Vagina (tissue), 2 donors: ENCODE measurements at regions not wholly inside any gene's neighbourhood (a gene's known extent, or its start where the extent isn't known, plus 50 kb on each side); places are given as distances from the start of the nearest gene placed in this dataset.
A peak's percentile ranks its signal among the peaks of the same experiment; 100 is the strongest.

ENCODE experiments used
- DNase-seq, 2 donors: peaks; one replicate each; pipeline ENCODE4 v3.0.0-alpha.2; 2017; ENCODE audit errors: extremely low spot score in 2 of 2
- H3K27ac ChIP-seq: fragments of 200-600 bp; sonication (generic); one replicate; pipeline ENCODE4 v1.5.1; 2019
- H3K27me3 ChIP-seq: fragments of 200-600 bp; sonication (generic); one replicate; pipeline ENCODE4 v1.5.1; 2019
- H3K36me3 ChIP-seq, 2 donors: fragments of 200-600 bp; sonication (generic); one replicate each; pipeline ENCODE4 v1.5.1; 2017 to 2019
- H3K4me1 ChIP-seq: fragments of 200-600 bp; sonication (generic); one replicate; pipeline ENCODE4 v1.5.1; 2019
- H3K4me3 ChIP-seq, 2 donors: fragments of 200-600 bp; sonication (generic); 1 replicate in 1 of 2; 2 replicates in 1 of 2; pipeline ENCODE4 v1.5.1; 2016 to 2019
- H3K9me3 ChIP-seq: fragments of 200-600 bp; sonication (generic); one replicate; pipeline ENCODE4 v1.5.1; 2019
- POLR2A ChIP-seq, 2 donors: fragments of 450-650 bp; IDR thresholded peaks; one replicate each; pipeline ENCODE4 v1.6.1; 2017; ENCODE audit warnings: antibody characterized with exemption in 2 of 2, mild to moderate bottlenecking in 2 of 2, moderate library complexity in 2 of 2
- POLR2AphosphoS5 ChIP-seq, 2 donors: sonication (generic); formaldehyde crosslinking; IDR thresholded peaks; one replicate each; pipeline ENCODE4 v1.9.0; 2017; ENCODE audit warnings: antibody characterized with exemption in 2 of 2, mild to moderate bottlenecking in 2 of 2, low read depth in 1 of 2; ENCODE audit not compliant: insufficient read depth in 1 of 2
- intact Hi-C: fragments of 100-400 bp; cut with DNase I; formaldehyde crosslinking; loops from one replicate; pipeline ENCODE4 v1.15.1; 2023
- TF ChIP-seq, protein P1 (sequence below), 3 experiments: fragments of 450-650 bp in 2 of 3; fragments of 200-600 bp in 1 of 3; sonication (generic) in 1 of 3; IDR thresholded peaks; one replicate each; pipeline ENCODE4 v1.5.1; 2017 to 2019; ENCODE audit warnings: antibody characterized with exemption in 3 of 3, mild to moderate bottlenecking in 2 of 3, moderate library complexity in 2 of 3

DNA sequence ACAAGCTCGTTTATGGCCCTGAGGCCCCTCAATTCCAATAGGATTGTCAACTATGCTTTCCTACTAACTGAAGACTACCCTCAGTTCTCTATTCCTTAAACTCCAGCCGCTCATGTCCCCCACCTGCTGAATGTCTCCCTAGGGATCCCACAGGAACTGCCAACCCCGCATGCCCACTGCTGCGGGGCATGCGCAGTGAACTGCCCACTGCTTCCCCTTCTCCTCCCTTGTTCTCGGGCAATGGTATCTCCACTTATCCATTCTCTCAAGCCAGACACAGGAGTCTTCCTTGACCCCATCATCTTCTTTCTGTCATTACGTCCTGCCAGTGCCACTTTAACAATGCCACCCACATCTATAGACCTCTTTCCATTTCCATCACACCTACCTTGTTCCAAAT lies 90.0 kb downstream of the FGF18 start:
- intact Hi-C loops, result no loop called here
- no peak for TF ChIP-seq POLR2AphosphoS5 (IDR thresholded peaks at IDR 0.05; ENCODE audit: insufficient read depth in 1 of 2, low read depth in 1 of 2)
- TF ChIP-seq, protein P1, sequence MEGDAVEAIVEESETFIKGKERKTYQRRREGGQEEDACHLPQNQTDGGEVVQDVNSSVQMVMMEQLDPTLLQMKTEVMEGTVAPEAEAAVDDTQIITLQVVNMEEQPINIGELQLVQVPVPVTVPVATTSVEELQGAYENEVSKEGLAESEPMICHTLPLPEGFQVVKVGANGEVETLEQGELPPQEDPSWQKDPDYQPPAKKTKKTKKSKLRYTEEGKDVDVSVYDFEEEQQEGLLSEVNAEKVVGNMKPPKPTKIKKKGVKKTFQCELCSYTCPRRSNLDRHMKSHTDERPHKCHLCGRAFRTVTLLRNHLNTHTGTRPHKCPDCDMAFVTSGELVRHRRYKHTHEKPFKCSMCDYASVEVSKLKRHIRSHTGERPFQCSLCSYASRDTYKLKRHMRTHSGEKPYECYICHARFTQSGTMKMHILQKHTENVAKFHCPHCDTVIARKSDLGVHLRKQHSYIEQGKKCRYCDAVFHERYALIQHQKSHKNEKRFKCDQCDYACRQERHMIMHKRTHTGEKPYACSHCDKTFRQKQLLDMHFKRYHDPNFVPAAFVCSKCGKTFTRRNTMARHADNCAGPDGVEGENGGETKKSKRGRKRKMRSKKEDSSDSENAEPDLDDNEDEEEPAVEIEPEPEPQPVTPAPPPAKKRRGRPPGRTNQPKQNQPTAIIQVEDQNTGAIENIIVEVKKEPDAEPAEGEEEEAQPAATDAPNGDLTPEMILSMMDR (IDR thresholded peaks at IDR 0.05), result no peak
- no peak for TF ChIP-seq POLR2A (IDR thresholded peaks at IDR 0.05)
- H3K27ac ChIP-seq, result no peak overlapping the region

DNA sequence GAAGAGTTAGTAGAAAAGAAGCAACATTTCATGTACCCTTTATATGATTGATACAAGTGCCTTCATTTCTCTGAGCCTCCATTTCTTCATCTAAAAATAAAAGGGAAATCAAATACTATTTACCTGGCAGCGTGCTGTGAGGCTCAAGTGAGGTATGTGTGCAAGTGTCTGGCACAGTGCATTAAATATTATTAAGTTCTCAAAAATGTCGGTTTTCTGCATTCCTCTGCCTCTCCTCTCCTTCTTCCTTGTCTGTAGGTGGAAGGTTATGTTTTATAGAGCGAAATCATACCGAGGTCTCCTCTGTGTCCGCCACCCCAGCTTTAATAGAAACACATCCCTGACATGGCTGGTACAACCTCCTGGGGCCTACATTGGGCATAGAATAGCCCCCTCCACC lies 93.0 kb downstream of the FGF18 start:
- no peak overlapping the region for H3K27ac ChIP-seq
- no peaks in the 10 kb centered on the region for H3K27me3 ChIP-seq
- no peak for DNase-seq
- H3K4me3 ChIP-seq, result no peak overlapping the region
- TF ChIP-seq, protein P1 (IDR thresholded peaks at IDR 0.05), result no peak
- TF ChIP-seq POLR2AphosphoS5 (IDR thresholded peaks at IDR 0.05; ENCODE audit: insufficient read depth in 1 of 2, low read depth in 1 of 2), result no peak
- TF ChIP-seq POLR2A (IDR thresholded peaks at IDR 0.05), result no peak
- no peaks in the 10 kb centered on the region for H3K36me3 ChIP-seq
- no peaks in the 10 kb centered on the region for H3K4me1 ChIP-seq
- intact Hi-C loops, result no loop called here
- no peaks in the 10 kb centered on the region for H3K9me3 ChIP-seq

More for the DNA sequence above, 90.0 kb downstream of the FGF18 start:
- Histone ChIP-seq H3K4me3 (no peak overlapping the region), H3K27me3 (no peaks in the 10 kb centered on the region), H3K4me1 (no peaks in the 10 kb centered on the region), H3K9me3 (no peaks in the 10 kb centered on the region), H3K36me3 (no peaks in the 10 kb centered on the region)
- no peak for DNase-seq

DNA sequence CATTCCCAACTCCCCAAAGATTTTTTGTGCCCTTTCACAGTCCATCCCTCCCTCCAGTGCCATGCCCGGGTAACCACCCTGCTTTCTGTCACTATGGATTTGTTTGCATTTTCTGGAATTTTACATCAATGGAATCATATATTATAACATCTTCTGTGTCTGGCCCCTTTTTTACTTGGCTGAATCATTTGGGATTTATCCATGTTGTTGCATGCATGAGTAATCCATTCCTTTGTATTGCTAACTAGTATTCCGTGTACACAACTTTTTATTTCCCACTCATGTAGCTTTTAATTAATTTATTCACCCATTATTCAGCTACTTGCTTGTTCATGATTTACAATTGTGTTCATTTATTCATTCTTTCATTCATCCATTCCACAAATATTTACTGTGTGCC lies 94.1 kb downstream of the FGF18 start:
- TF ChIP-seq, protein P1 (IDR thresholded peaks at IDR 0.05), result no peak
- TF ChIP-seq POLR2AphosphoS5 (IDR thresholded peaks at IDR 0.05; ENCODE audit: insufficient read depth in 1 of 2, low read depth in 1 of 2) (no peak), POLR2A (IDR thresholded peaks at IDR 0.05) (no peak)
- H3K27ac ChIP-seq, result no peak overlapping the region
- no peaks in the 10 kb centered on the region for H3K36me3 ChIP-seq
- DNase-seq, result no peak
- no peak overlapping the region for H3K4me3 ChIP-seq
- H3K27me3 ChIP-seq, result no peaks in the 10 kb centered on the region
- no peaks in the 10 kb centered on the region for H3K9me3 ChIP-seq
- H3K4me1 ChIP-seq, result no peaks in the 10 kb centered on the region
- intact Hi-C loops, result no loop called here

DNA sequence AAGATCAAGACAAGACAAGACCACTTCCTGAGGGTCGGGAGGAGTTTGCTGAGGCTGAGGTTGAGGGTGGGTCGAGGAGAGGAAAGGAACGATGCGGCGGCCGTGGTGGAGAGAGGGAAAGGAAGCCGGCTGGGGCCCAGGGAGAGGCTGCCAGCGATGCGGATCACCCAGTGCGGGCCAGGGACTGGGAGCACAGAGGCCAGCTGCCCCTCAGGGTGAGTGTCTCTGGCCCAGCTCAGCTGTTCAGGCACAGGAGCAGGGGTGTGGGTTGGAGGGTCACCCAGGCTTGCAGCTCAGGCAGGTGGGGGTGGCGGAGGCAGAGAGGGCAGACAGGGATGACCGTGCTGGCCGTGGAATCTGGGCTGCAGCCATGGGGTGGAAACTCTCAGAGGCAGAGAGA lies 99.5 kb downstream of the FGF18 start:
- Histone ChIP-seq H3K36me3 (no peaks in the 10 kb centered on the region), H3K4me1 (peaks cover 24% of the 10 kb centered on the region), H3K27ac (no peak overlapping the region), H3K9me3 (no peaks in the 10 kb centered on the region), H3K4me3 (no peak overlapping the region), H3K27me3 (no peaks in the 10 kb centered on the region)
- no peak for DNase-seq
- TF ChIP-seq POLR2A (IDR thresholded peaks at IDR 0.05) (no peak), POLR2AphosphoS5 (IDR thresholded peaks at IDR 0.05; ENCODE audit: insufficient read depth in 1 of 2, low read depth in 1 of 2) (no peak)
- TF ChIP-seq, protein P1 (IDR thresholded peaks at IDR 0.05), result no peak
- intact Hi-C loops, result no loop called here

DNA sequence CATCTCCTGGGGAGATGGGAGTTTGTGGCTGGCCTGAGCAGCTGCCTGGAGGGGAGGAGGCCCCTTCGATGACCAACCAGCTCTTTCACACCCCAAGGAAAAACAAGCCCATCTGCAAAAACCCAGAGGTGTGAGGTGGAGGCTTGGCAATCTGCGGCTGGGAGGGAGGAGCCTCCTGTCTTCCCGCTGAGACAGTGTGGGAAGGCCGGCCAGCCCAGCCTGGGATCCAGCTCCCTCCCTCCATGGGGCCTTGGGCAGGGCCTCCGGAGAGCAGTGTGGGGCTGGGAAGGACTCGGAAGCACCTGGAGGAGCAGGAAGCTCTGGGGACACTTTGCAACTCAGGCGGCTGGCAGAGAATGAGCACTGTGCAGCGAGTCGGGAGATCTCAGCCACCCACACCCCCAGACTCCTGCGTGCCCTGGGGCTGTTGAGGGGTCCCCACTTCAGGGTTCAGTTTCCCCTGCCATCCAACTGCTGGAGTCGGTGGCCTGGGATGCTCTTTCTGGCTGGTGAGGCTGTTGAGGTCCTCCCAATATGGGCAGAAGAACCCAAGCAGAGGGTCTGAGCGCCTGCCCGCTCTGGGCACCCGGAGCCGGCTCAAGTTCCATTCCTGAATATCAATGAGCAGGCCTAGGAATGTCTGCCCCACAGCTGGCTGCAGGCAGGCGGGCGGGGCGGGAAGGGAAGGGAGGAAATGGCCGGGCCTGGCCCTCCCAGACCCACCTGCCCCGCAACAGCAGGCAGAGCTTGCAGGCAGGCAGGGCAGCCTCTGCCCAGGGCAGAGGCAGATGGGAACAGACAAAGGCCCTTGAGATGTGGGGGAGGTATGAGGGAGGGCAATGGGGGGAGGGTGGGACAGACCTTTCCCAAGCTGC lies 101.1 kb downstream of the FGF18 start:
- Histone ChIP-seq H3K27ac (peak overlapping the region; percentile 80), H3K36me3 (no peaks in the 10 kb centered on the region), H3K27me3 (no peaks in the 10 kb centered on the region), H3K9me3 (no peaks in the 10 kb centered on the region), H3K4me3 (no peak overlapping the region), H3K4me1 (peaks cover 37% of the 10 kb centered on the region)
- no peak for DNase-seq
- TF ChIP-seq POLR2A (IDR thresholded peaks at IDR 0.05), result no peak
- intact Hi-C loops, result no loop called here
